Stomach (tissue), 8 donors: ENCODE measurements at regions not wholly inside any gene's neighbourhood (a gene's known extent, or its start where the extent isn't known, plus 50 kb on each side); places are given as distances from the start of the nearest gene placed in this dataset.

ENCODE experiments used
- DNase-seq, 2 donors: peaks; one replicate each; pipeline versions ENCODE4 v3.0.0 to v3.0.0-alpha.2; 2013 to 2019
- H3K27ac ChIP-seq, 5 donors: fragments of 200-600 bp in 4 of 5; sonication (generic) in 4 of 5; one replicate each; pipeline ENCODE4 v1.5.1; 2013 to 2019; ENCODE audit warnings: mild to moderate bottlenecking in 1 of 5, moderate library complexity in 1 of 5
- H3K27me3 ChIP-seq, 3 donors: fragments of 200-600 bp; sonication (generic); one replicate each; pipeline ENCODE4 v1.5.1; 2017 to 2019; ENCODE audit warnings: mixed run types in 1 of 3
- H3K36me3 ChIP-seq, 4 donors: fragments of 200-600 bp; sonication (generic); 1 replicate in 3 of 4; 2 replicates in 1 of 4; pipeline ENCODE4 v1.5.1; 2016 to 2019
- H3K4me1 ChIP-seq, 4 donors: fragments of 200-600 bp; sonication (generic); one replicate each; pipeline ENCODE4 v1.5.1; 2016 to 2019
- H3K4me3 ChIP-seq, 4 donors: fragments of 200-600 bp; sonication (generic) in 3 of 4; one replicate each; pipeline ENCODE4 v1.5.1; 2016 to 2019; ENCODE audit warnings: mild to moderate bottlenecking in 1 of 4
- H3K9me3 ChIP-seq, 4 donors: fragments of 200-600 bp; sonication (generic); one replicate each; pipeline ENCODE4 v1.5.1; 2016 to 2019
- CTCF ChIP-seq, 7 experiments: fragments of 450-650 bp in 4 of 7; fragments of 200-600 bp in 3 of 7; sonication (generic) in 3 of 7; IDR thresholded peaks; one replicate each; pipeline ENCODE4 v1.5.1; 2016 to 2019; ENCODE audit warnings: antibody characterized with exemption in 7 of 7, control low read depth in 2 of 7, mild to moderate bottlenecking in 1 of 7
- EP300 ChIP-seq: sonication (generic); formaldehyde crosslinking; IDR thresholded peaks from one replicate; pipeline ENCODE4 v1.6.1; 2017; ENCODE audit warnings: antibody characterized with exemption
- POLR2A ChIP-seq, 4 donors: fragments of 450-650 bp; IDR thresholded peaks; one replicate each; pipeline ENCODE4 v1.6.1; 2016; ENCODE audit warnings: antibody characterized with exemption in 4 of 4, control low read depth in 2 of 4, mild to moderate bottlenecking in 1 of 4, moderate library complexity in 1 of 4
- POLR2AphosphoS5 ChIP-seq, 3 donors: sonication (generic); formaldehyde crosslinking; IDR thresholded peaks; one replicate each; pipeline ENCODE4 v1.6.1; 2016; ENCODE audit warnings: antibody characterized with exemption in 3 of 3
- WGBS, 5 donors: extraction: QIAGEN DNeasy Blood & Tissue Kit in 3 of 5; methylation state at CpG; one replicate each; pipeline versions ENCODE4 v1.1.5 to v1.1.7; 2013 to 2018; 5-methylcytosine and 5-hydroxymethylcytosine counted together
- intact Hi-C: fragments of 100-400 bp; cut with DNase I; formaldehyde crosslinking; loops from one replicate; pipeline ENCODE4 v1.15.1; 2023; ENCODE audit warnings: low total_unique reads
- donor health status: healthy with polysubstance abuse.
- donor health status: Bipolar disorder and iron deficiency.
- donor health status: healthy.

- 71 to 100% (median 93%) methylated on average over 1 of the region's 1 CpG for WGBS, 5 donors
- intact Hi-C loops = no loop called here
- peaks cover 0 to 12% (median 4%) of the 10 kb centered on the region in 4 donors for H3K4me1 ChIP-seq
- no peak overlapping the region for H3K27ac ChIP-seq
- no peaks in the 10 kb centered on the region for H3K9me3 ChIP-seq
- no peak for DNase-seq
- no peaks in the 10 kb centered on the region for H3K36me3 ChIP-seq
- H3K4me3 ChIP-seq = no peak overlapping the region
- TF ChIP-seq POLR2AphosphoS5 (IDR thresholded peaks at IDR 0.05) (no peak), EP300 (no peak), POLR2A (IDR thresholded peaks at IDR 0.05) (no peak), CTCF (IDR thresholded peaks at IDR 0.05) (no peak)
- no peaks in the 10 kb centered on the region for H3K27me3 ChIP-seq
These were observed 308.2 kb upstream of the AMIGO2 start for GRCh38 chr12:47387994-47388393.

GRCh38 chr12:47385653-47386052 lies 305.9 kb upstream of the AMIGO2 start:
- Histone ChIP-seq H3K27ac (no peak overlapping the region), H3K4me3 (no peak overlapping the region), H3K36me3 (no peaks in the 10 kb centered on the region), H3K9me3 (no peaks in the 10 kb centered on the region), H3K27me3 (no peaks in the 10 kb centered on the region), H3K4me1 (peaks cover 0 to 8% (median 2%) of the 10 kb centered on the region in 4 donors)
- intact Hi-C loops = no loop called here
- no peak for DNase-seq
- WGBS, 5 donors = 67 to 82% (median 75%) methylated on average over 5 of the region's 5 CpGs
- TF ChIP-seq EP300 (no peak), POLR2AphosphoS5 (IDR thresholded peaks at IDR 0.05) (no peak), CTCF (IDR thresholded peaks at IDR 0.05) (no peak)

GRCh38 chr12:47383942-47384341 lies 304.2 kb upstream of the AMIGO2 start:
- H3K27ac ChIP-seq = no peak overlapping the region
- 33 to 57% (median 49%) methylated on average over 4 of the region's 4 CpGs for WGBS, 5 donors
- no peaks in the 10 kb centered on the region for H3K36me3 ChIP-seq
- H3K27me3 ChIP-seq = no peaks in the 10 kb centered on the region
- H3K9me3 ChIP-seq = no peaks in the 10 kb centered on the region
- H3K4me3 ChIP-seq = no peak overlapping the region
- peaks cover 0 to 8% (median 2%) of the 10 kb centered on the region in 4 donors for H3K4me1 ChIP-seq
- intact Hi-C loops = no loop called here
- no peak for DNase-seq
- TF ChIP-seq POLR2AphosphoS5 (IDR thresholded peaks at IDR 0.05) = no peak
- TF ChIP-seq CTCF (IDR thresholded peaks at IDR 0.05) = no peak
- no peak for TF ChIP-seq EP300
- no peak for TF ChIP-seq POLR2A (IDR thresholded peaks at IDR 0.05)

- no peak overlapping the region for H3K27ac ChIP-seq
- no peaks in the 10 kb centered on the region for H3K9me3 ChIP-seq
- no peak overlapping the region for H3K4me3 ChIP-seq
- DNase-seq = no peak
- intact Hi-C loops = no loop called here
- H3K27me3 ChIP-seq = no peaks in the 10 kb centered on the region
- no peak for TF ChIP-seq CTCF (IDR thresholded peaks at IDR 0.05)
- TF ChIP-seq EP300 = no peak
- TF ChIP-seq POLR2AphosphoS5 (IDR thresholded peaks at IDR 0.05) = no peak
- TF ChIP-seq POLR2A (IDR thresholded peaks at IDR 0.05) = no peak
- no peaks in the 10 kb centered on the region for H3K36me3 ChIP-seq
- peaks cover 0 to 14% (median 2%) of the 10 kb centered on the region in 4 donors for H3K4me1 ChIP-seq
- WGBS, 5 donors = 87 to 100% (median 96%) methylated on average over 1 of the region's 1 CpG
These were observed 302.5 kb upstream of the AMIGO2 start for GRCh38 chr12:47382305-47382704.
